ENCODE measurements at regions not wholly inside any gene's neighbourhood (a gene's known extent, or its start where the extent isn't known, plus 50 kb on each side); places are given as distances from the start of the nearest gene placed in this dataset.

DNA sequence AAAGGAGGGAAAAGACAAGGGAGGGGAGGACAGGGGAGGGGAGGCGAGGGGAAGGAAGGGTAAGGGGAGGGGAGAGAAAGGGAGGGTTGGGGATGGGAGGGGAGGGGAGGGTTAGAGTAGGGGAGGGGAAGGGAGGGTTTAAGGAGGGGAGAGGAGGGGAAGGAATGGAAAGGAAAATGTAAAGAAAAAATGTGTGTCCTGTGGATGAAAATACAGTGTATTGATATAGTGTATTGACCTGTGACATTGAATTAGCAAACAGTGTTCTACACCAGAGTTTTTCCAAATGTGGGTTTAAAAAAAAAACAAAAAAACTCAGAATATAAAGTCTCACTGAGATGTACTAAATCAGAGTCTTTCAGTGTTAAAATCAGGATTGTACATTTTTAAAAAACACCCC, 1279.8 kb upstream of the ADGRL2 start:
- H3K36me3 Mint-ChIP-seq (ENCODE audit: low read depth), result no peaks in the 10 kb centered on the region
- H3K27me3 Mint-ChIP-seq, result no peaks in the 10 kb centered on the region
- no peak overlapping the region for H3K4me3 Mint-ChIP-seq
- H3K4me1 Mint-ChIP-seq (ENCODE audit: low read depth), result no peaks in the 10 kb centered on the region
- intact Hi-C loops (cut with micrococcal nuclease), result no loop called here
- H3K27ac Mint-ChIP-seq, result no peak overlapping the region
- peaks cover 23% of the 10 kb centered on the region for H3K9me3 Mint-ChIP-seq

DNA sequence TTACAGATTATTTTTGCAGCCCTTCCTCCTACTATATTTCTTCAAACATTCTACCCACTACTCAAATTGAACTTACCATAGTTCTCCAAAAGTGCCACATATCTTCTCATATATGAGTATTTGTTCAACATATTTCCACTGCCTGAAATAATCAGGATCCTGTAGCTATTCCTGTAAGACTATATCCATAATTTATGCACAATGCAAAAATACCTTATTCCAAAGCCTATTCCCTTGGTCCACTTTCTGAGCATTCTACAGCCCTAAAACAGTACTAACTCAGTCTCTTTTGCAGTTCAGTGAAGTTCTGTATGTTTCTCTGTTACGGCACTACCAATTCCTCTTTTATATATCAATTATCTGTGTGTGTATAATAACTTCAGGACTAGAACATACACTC, 1283.7 kb upstream of the ADGRL2 start:
- no peak overlapping the region for H3K27ac Mint-ChIP-seq
- no peaks in the 10 kb centered on the region for H3K27me3 Mint-ChIP-seq
- H3K4me3 Mint-ChIP-seq, result no peak overlapping the region
- H3K36me3 Mint-ChIP-seq (ENCODE audit: low read depth), result no peaks in the 10 kb centered on the region
- intact Hi-C loops (cut with micrococcal nuclease), result no loop called here
- no peaks in the 10 kb centered on the region for H3K4me1 Mint-ChIP-seq (ENCODE audit: low read depth)
- H3K9me3 Mint-ChIP-seq, result peaks cover 24% of the 10 kb centered on the region

DNA sequence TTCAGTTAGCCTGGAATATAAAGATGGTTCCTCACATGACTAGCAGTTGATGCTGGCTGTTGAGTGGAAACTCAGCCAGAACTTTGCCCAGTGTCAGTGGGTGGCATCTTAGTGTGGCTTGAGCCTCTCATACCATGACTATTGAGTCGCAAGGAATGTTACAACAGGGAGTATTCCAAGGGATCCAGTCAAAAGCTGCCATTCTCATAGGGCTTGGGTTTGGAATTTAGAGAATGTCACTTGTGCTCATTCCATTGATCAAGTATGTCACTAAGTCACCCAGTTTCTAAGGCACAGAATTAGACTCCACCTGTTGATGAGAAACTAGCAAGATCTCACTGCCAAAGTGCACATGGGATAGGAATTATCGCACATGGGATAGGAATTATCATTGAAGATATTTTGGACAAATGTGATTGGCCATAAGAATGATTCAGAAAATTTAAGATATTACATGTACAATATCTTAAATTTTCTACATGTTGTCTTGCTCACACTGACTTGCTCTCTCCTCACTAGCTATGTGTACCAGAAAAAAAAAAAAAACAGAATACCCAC, 1290.7 kb upstream of the ADGRL2 start:
- peaks cover 28% of the 10 kb centered on the region for H3K9me3 Mint-ChIP-seq
- H3K4me3 Mint-ChIP-seq, result no peak overlapping the region
- H3K27ac Mint-ChIP-seq, result no peak overlapping the region
- no peaks in the 10 kb centered on the region for H3K36me3 Mint-ChIP-seq (ENCODE audit: low read depth)
- intact Hi-C loops (cut with micrococcal nuclease), result no loop called here
- H3K27me3 Mint-ChIP-seq, result no peaks in the 10 kb centered on the region
- H3K4me1 Mint-ChIP-seq (ENCODE audit: low read depth), result no peaks in the 10 kb centered on the region

DNA sequence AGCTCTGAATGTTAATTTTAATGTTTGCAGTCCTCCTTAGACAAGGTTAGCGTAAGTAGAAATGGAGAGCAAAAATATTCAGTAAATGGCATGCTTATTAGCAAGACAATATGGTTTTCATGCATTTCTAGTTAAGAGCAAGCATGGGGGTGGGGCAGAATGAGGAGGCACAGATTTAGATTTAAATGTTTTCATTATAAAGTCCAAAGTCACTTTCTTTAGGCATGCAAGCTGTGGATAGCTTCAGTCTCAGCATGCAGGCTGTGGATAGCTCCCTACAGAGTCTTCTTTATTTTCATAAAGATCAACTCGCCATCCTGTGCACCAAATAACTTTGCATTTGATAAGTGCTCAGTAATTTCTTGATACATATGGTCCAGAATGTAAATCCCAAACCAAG, 1294.5 kb upstream of the ADGRL2 start:
- intact Hi-C loops (cut with micrococcal nuclease), result no loop called here
- Mint-ChIP-seq H3K27ac (no peak overlapping the region), H3K4me3 (no peak overlapping the region), H3K27me3 (no peaks in the 10 kb centered on the region), H3K4me1 (ENCODE audit: low read depth) (no peaks in the 10 kb centered on the region), H3K9me3 (peaks cover 43% of the 10 kb centered on the region), H3K36me3 (ENCODE audit: low read depth) (no peaks in the 10 kb centered on the region)

DNA sequence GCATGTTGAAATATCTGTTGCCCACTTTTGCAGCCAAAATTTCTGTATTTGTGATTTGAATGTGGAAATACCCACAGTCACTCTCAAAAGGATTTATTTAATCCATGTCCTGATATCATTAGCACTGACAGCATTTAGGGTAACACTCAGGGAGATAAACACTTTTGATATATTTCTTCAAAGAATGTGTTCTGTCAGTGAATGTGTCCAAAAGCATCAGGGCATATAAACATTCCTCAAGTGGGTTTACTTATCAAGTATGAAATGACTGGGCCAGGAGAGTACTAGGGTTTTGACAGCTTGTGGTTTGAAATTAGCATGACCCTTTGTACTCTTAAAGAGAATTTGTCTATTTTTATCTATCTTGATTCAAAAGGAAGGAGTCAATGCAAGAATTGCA, 1302.1 kb upstream of the ADGRL2 start:
- Mint-ChIP-seq H3K36me3 (ENCODE audit: low read depth) (no peaks in the 10 kb centered on the region), H3K9me3 (peaks cover 17% of the 10 kb centered on the region), H3K27me3 (no peaks in the 10 kb centered on the region), H3K27ac (no peak overlapping the region), H3K4me3 (no peak overlapping the region), H3K4me1 (ENCODE audit: low read depth) (no peaks in the 10 kb centered on the region)
- intact Hi-C loops (cut with micrococcal nuclease), result no loop called here

DNA sequence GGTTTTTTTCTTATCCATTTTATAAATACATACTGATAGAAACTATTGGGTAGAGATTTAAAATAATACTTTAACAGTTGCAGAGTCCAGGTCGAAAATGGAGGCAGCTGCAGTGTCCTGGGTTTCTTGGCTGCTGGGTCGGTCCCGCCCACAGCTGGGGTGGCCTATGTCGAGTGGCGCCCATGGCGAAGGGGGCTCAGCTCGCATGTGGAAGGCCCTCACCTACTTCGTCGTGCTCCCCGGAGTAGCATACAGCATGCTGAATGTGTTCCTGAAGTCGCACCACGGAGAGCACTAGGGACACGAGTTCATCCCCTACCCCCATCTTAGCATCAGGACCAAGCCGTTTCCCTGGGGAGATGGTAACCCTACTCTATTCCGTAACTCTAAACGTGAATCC, 1304.9 kb upstream of the ADGRL2 start:
- H3K9me3 Mint-ChIP-seq, result peaks cover 9% of the 10 kb centered on the region
- no peaks in the 10 kb centered on the region for H3K36me3 Mint-ChIP-seq (ENCODE audit: low read depth)
- no peak overlapping the region for H3K27ac Mint-ChIP-seq
- intact Hi-C loops (cut with micrococcal nuclease), result no loop called here
- H3K4me3 Mint-ChIP-seq, result no peak overlapping the region
- H3K4me1 Mint-ChIP-seq (ENCODE audit: low read depth), result no peaks in the 10 kb centered on the region
- no peaks in the 10 kb centered on the region for H3K27me3 Mint-ChIP-seq

DNA sequence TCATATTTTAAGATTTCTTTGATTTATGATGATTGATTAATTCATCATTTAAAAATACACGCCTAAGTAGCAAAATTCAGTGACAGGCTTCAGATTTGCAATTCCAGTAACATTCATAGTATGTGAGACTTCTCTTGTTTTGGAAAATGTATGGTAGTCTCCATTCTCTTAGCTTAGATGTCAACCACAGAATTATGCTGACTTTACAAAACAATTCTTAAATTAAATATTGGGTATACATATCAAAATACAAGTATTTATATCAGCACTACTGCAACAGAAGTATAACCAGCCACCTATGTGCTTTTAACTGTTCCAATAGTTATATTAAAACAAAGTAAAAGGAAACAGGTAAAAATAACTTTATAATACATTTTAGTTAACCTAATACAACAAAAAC, 1328.6 kb upstream of the ADGRL2 start:
- intact Hi-C loops (cut with micrococcal nuclease), result no loop called here
- Mint-ChIP-seq H3K4me1 (ENCODE audit: low read depth) (no peaks in the 10 kb centered on the region), H3K4me3 (no peak overlapping the region), H3K27me3 (no peaks in the 10 kb centered on the region), H3K27ac (no peak overlapping the region), H3K36me3 (ENCODE audit: low read depth) (no peaks in the 10 kb centered on the region), H3K9me3 (peaks cover 25% of the 10 kb centered on the region)

DNA sequence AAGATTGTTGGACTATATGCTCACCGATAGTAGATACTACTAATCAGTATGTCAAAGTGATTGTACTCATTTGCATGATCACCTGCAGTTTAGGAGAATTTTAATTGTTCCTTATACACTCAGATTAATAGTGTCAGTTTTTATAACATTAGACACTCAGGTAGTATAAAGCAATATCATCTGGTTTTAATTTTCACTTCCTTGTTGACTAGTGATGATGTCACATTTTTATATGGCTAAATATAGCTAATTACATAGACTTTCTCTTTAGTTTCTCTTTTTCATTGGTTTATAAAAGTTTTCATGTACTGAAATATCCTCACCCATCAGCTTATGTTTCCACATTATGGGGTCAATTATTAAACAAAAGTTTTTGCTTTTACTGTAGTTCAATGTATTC, 1332.4 kb upstream of the ADGRL2 start:
- H3K4me1 Mint-ChIP-seq (ENCODE audit: low read depth), result no peaks in the 10 kb centered on the region
- intact Hi-C loops (cut with micrococcal nuclease), result no loop called here
- no peak overlapping the region for H3K4me3 Mint-ChIP-seq
- no peaks in the 10 kb centered on the region for H3K36me3 Mint-ChIP-seq (ENCODE audit: low read depth)
- peaks cover 11% of the 10 kb centered on the region for H3K9me3 Mint-ChIP-seq
- H3K27me3 Mint-ChIP-seq, result no peaks in the 10 kb centered on the region
- H3K27ac Mint-ChIP-seq, result no peak overlapping the region

DNA sequence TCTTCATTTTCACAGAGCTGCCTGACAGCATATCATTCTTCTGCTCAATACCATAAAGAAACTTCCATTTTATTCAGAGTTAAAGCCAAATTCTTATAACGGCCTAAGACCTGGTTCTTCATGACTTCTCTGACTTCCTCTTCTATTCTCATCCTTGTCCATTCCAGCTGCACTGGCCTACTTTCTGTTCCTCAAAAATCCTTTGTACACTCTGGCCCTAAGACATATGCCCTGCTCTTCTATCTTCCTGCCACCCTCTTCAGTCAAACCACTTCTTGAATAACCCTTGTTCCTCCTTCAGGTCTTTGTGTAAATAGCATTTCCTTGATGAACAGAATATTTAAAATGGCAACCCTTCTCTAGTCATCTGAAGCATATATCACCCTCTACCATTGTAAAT, 1338.7 kb upstream of the ADGRL2 start:
- Mint-ChIP-seq H3K4me1 (ENCODE audit: low read depth) (no peaks in the 10 kb centered on the region), H3K27ac (no peak overlapping the region), H3K27me3 (no peaks in the 10 kb centered on the region), H3K9me3 (peaks cover 11% of the 10 kb centered on the region), H3K4me3 (no peak overlapping the region), H3K36me3 (ENCODE audit: low read depth) (no peaks in the 10 kb centered on the region)
- intact Hi-C loops (cut with micrococcal nuclease), result no loop called here

DNA sequence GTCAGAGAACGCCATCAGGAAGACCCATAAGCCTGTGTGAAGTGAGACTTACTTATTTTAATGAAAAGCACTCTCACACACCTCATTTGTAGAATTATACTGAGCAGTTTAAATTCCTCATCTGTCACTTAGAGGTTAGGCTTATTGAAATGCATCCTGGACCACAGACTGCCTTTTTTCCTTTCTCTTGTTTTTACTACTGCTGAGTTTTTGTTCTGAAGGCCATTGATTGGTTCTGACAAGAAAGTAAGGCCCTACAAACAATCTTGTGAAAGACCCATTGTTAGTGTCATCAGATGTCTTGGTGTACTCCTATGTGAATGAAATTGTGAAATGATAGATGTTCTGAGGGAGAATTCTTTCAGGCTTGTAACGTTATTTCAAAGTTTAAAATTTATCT, 1343.3 kb upstream of the ADGRL2 start:
- peaks cover 10% of the 10 kb centered on the region for H3K9me3 Mint-ChIP-seq
- H3K36me3 Mint-ChIP-seq (ENCODE audit: low read depth), result no peaks in the 10 kb centered on the region
- no peaks in the 10 kb centered on the region for H3K4me1 Mint-ChIP-seq (ENCODE audit: low read depth)
- H3K27me3 Mint-ChIP-seq, result no peaks in the 10 kb centered on the region
- no peak overlapping the region for H3K27ac Mint-ChIP-seq
- intact Hi-C loops (cut with micrococcal nuclease), result no loop called here
- no peak overlapping the region for H3K4me3 Mint-ChIP-seq

DNA sequence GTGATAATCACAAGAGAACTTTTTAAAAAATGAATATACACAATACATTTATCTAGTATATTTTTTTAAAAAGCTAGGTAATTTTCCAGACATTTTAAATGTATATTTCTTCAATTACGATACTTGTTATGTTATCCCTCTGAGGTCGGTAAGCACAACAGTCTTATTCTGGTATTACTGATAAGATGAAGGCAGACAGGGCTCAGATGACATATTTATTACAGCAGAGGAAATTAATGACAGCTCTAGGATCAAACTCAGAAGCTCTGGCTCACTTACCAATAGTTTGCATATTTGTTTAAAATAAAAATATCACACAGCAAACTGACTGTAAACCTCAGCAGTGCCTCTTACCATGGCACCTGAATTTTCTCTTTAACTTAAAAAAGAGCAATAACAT, 1347.0 kb upstream of the ADGRL2 start:
- intact Hi-C loops (cut with micrococcal nuclease), result no loop called here
- Mint-ChIP-seq H3K36me3 (ENCODE audit: low read depth) (no peaks in the 10 kb centered on the region), H3K4me3 (no peak overlapping the region), H3K27me3 (no peaks in the 10 kb centered on the region), H3K4me1 (ENCODE audit: low read depth) (no peaks in the 10 kb centered on the region), H3K27ac (no peak overlapping the region), H3K9me3 (no peaks in the 10 kb centered on the region)

DNA sequence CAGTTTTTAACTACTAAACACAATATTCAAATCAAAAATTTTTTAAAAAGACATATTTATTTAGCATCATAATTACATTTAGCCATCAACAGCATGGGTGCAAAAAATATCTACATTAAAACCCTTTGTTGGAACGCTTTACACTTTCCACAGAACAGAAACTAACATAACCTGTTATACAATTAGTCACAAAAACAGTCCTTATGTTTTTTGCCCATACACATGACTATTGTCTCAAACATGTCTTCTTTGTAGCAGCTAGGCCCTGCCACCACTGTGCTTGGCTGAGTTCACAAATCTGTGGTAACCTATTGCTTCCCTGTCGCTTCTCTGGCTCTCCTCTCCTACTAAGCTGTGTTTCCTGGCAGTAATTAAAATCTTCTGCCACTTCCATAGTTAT, 1350.0 kb upstream of the ADGRL2 start:
- Mint-ChIP-seq H3K36me3 (ENCODE audit: low read depth) (no peaks in the 10 kb centered on the region), H3K27me3 (no peaks in the 10 kb centered on the region), H3K9me3 (no peaks in the 10 kb centered on the region), H3K4me1 (ENCODE audit: low read depth) (no peaks in the 10 kb centered on the region), H3K27ac (no peak overlapping the region), H3K4me3 (no peak overlapping the region)
- intact Hi-C loops (cut with micrococcal nuclease), result no loop called here

DNA sequence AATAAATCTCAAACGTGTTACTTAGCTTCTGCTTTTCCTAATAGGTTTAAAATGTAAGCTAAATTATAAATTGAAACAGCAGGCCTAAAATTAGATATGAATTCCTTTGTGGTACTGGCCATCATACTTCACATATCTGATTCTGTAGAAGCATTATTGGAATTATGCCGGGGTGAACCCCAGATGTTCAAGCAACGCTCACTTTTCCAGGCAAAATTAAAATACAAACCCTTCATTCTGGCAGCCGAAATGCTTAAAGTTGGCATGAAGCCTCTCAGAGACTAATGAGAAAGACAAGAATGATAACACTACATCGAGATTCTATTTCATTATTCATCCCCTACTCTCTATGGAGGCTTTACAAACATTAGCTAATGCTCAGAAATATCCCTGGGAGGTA, 1352.7 kb upstream of the ADGRL2 start:
- Mint-ChIP-seq H3K4me1 (ENCODE audit: low read depth) (no peaks in the 10 kb centered on the region), H3K9me3 (peaks cover 10% of the 10 kb centered on the region), H3K4me3 (no peak overlapping the region), H3K27me3 (no peaks in the 10 kb centered on the region), H3K36me3 (ENCODE audit: low read depth) (no peaks in the 10 kb centered on the region), H3K27ac (no peak overlapping the region)
- intact Hi-C loops (cut with micrococcal nuclease), result no loop called here

DNA sequence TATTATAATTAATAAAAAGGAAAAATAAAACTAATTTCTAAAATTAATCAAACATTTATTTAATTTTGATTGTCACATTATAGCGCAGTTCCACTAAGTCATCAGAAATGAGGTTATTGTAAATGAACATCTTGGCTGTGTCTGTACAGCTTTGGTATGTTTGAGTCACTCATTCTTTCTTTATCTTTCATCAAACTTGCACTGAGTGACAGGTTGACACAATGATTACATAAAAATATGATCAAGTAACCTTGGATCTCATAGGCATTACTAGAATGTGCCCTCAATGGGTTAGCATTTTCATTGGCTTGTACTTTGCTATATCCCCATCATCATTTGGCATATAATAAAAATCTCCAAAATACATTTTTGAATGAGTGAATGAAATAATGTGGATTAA, 1353.2 kb upstream of the ADGRL2 start:
- Mint-ChIP-seq H3K4me1 (ENCODE audit: low read depth) (no peaks in the 10 kb centered on the region), H3K9me3 (peaks cover 10% of the 10 kb centered on the region), H3K4me3 (no peak overlapping the region), H3K36me3 (ENCODE audit: low read depth) (no peaks in the 10 kb centered on the region), H3K27me3 (no peaks in the 10 kb centered on the region), H3K27ac (no peak overlapping the region)
- intact Hi-C loops (cut with micrococcal nuclease), result no loop called here

DNA sequence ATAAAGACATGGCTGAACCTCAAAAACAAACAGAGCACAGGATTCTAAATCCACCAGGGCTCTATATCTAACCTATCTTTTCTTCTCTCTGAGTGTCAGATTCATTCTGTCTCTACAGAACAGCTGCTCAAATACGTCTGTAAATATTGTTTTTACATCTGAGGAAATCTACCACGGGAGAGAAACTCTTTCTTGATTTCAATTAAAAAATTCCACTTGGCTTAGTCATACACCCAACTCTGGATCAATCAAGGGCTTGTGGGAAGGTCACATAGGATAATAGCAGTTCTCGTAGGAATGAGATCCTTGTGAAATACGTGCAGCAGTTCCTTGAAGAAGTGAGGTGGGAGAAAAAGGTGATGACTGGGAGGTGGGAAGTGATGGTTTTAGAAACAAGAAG, 1355.7 kb upstream of the ADGRL2 start:
- no peaks in the 10 kb centered on the region for H3K27me3 Mint-ChIP-seq
- H3K4me3 Mint-ChIP-seq, result no peak overlapping the region
- no peaks in the 10 kb centered on the region for H3K36me3 Mint-ChIP-seq (ENCODE audit: low read depth)
- no peak overlapping the region for H3K27ac Mint-ChIP-seq
- H3K9me3 Mint-ChIP-seq, result peaks cover 10% of the 10 kb centered on the region
- no peaks in the 10 kb centered on the region for H3K4me1 Mint-ChIP-seq (ENCODE audit: low read depth)
- intact Hi-C loops (cut with micrococcal nuclease), result no loop called here

All from dendritic cell treated with granulocyte-macrophage colony-stimulating factor and Interleukin-4, amounts not matched to agents 40 ng/mL and 50 ng/mL, for 4 days (primary cell).